Epithelial cell of proximal tubule (primary cell): ENCODE measurements at regions not wholly inside any gene's neighbourhood (a gene's known extent, or its start where the extent isn't known, plus 50 kb on each side); places are given as distances from the start of the nearest gene placed in this dataset.
"Not testable (repeated sequence)": the region's sequence is repeated elsewhere in the genome, so short reads cannot be mapped to it uniquely, and the experiment has no call there.

Source experiments
- DNase-seq: peaks from one replicate; pipeline ENCODE4 v3.0.0-alpha.2; 2011; ENCODE audit warnings: low read depth
- H3K4me3 ChIP-seq: 2 replicates; pipeline ENCODE4 v1.5.1; 2011; ENCODE audit warnings: low read depth, mild to moderate bottlenecking, low read length
- CTCF ChIP-seq: conservative IDR thresholded peaks from 2 replicates; pipeline ENCODE4 v1.5.1; 2012; ENCODE audit warnings: low read depth, mild to moderate bottlenecking, low read length

GRCh38 chr5:72596956-72597355, 89.7 kb upstream of the ZNF366 start:
- no peak for DNase-seq
- no peak overlapping the region for H3K4me3 ChIP-seq
- no peak for TF ChIP-seq CTCF

GRCh38 chr5:72588640-72589039, 81.4 kb upstream of the ZNF366 start:
- no peak overlapping the region for H3K4me3 ChIP-seq
- no peak for DNase-seq
- no peak for TF ChIP-seq CTCF

- no peak for TF ChIP-seq CTCF
- DNase-seq = no peak
- H3K4me3 ChIP-seq = no peak overlapping the region
Observed at GRCh38 chr5:72587661-72588308, 80.6 kb upstream of the ZNF366 start.

- TF ChIP-seq CTCF = no peak
- DNase-seq = no peak
- H3K4me3 ChIP-seq = no peak overlapping the region
Observed at GRCh38 chr5:72586788-72587530, 79.7 kb upstream of the ZNF366 start.

- peak; percentile 44 for TF ChIP-seq CTCF
- DNase-seq = peak; percentile 87
- H3K4me3 ChIP-seq = no peak overlapping the region
Observed at GRCh38 chr5:72584466-72584865, 77.3 kb upstream of the ZNF366 start.

GRCh38 chr5:72579290-72579689, 72.1 kb upstream of the ZNF366 start:
- DNase-seq, H3K4me3 ChIP-seq: not testable (repeated sequence)

- DNase-seq = no peak
- no peak overlapping the region for H3K4me3 ChIP-seq
- no peak for TF ChIP-seq CTCF
Observed at GRCh38 chr5:72572236-72572765, 65.1 kb upstream of the ZNF366 start.
